BLaER1 treated with 17β-estradiol and CSF1 and Interleukin-3, amounts not matched to agents 10 nM and 100 nM (cell line): ENCODE measurements at regions not wholly inside any gene's neighbourhood (a gene's known extent, or its start where the extent isn't known, plus 50 kb on each side); places are given as distances from the start of the nearest gene placed in this dataset.

Experiments used
- H3K27ac ChIP-seq, 11 experiments: shearing (Covaris generic); formaldehyde crosslinking; 2 replicates each; pipeline ENCODE4 v1.8.1; 2022
- H3K27me3 ChIP-seq, 11 experiments: shearing (Covaris generic); formaldehyde crosslinking; 2 replicates each; pipeline ENCODE4 v1.8.1; 2022
- H3K36me3 ChIP-seq, 11 experiments: shearing (Covaris generic); formaldehyde crosslinking; 2 replicates each; pipeline ENCODE4 v1.8.1; 2022
- H3K4me1 ChIP-seq, 10 experiments: shearing (Covaris generic); formaldehyde crosslinking; 2 replicates each; pipeline ENCODE4 v1.8.1; 2022
- H3K4me2 ChIP-seq, 11 experiments: shearing (Covaris generic); formaldehyde crosslinking; 2 replicates each; pipeline ENCODE4 v1.8.1; 2022
- H3K4me3 ChIP-seq, 10 experiments: shearing (Covaris generic); formaldehyde crosslinking; 2 replicates each; pipeline ENCODE4 v1.8.1; 2022
- H3K9ac ChIP-seq, 11 experiments: shearing (Covaris generic); formaldehyde crosslinking; 2 replicates each; pipeline ENCODE4 v1.8.1; 2022
- H3K9me3 ChIP-seq, 11 experiments: shearing (Covaris generic); formaldehyde crosslinking; replicated peaks in 1 of 11; 2 replicates each; pipeline ENCODE4 v1.8.1; 2022
- H4K20me1 ChIP-seq, 11 experiments: shearing (Covaris generic); formaldehyde crosslinking; 2 replicates each; pipeline ENCODE4 v1.8.1; 2022
- Cebpa-rat ChIP-seq, 11 experiments: shearing (Covaris generic); IDR thresholded peaks; 2 replicates each; pipeline ENCODE4 v1.8.1; 2022

GRCh38 chr1:188122646-188123045, 1293.9 kb downstream of the PLA2G4A start:
- Histone ChIP-seq H3K9ac (no peak overlapping the region), H3K4me1 (peaks cover 0 to 8% (median 0%) of the 10 kb centered on the region in 10 experiments; a peak in 2 of 20 replicates), H3K9me3 (peaks cover 0 to 3% (median 0%) of the 10 kb centered on the region in 11 experiments; a peak in 2 of 22 replicates), H4K20me1 (no peaks in the 10 kb centered on the region), H3K4me3 (no peak overlapping the region), H3K27ac (no peak overlapping the region), H3K27me3 (no peaks in the 10 kb centered on the region), H3K36me3 (no peaks in the 10 kb centered on the region), H3K4me2 (no peak overlapping the region)
- no peak for TF ChIP-seq Cebpa-rat (IDR thresholded peaks at IDR 0.05)

DNA sequence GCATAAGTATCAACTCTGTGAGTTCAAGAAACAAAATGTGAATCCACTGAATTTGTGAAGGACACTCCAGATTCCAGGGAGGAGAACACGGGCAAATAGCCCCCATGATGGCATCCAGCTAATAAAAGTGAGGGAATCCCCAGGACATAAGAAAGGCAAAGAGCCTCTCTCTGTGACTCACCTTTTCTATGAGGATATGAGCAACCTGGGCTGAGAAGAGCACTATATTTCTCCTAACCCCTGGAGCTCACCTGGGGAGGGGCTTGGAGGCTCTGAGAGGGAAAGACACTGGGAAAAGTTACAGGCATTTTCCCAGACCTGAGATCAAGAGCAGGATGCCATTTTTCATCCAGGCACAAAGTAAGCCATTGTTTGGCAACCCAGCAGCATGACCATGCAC, 1298.8 kb downstream of the PLA2G4A start:
- Histone ChIP-seq H3K9me3 (peaks cover 0 to 15% (median 6%) of the 10 kb centered on the region in 11 experiments; a peak in 11 of 22 replicates), H3K4me2 (no peak overlapping the region), H3K4me3 (no peak overlapping the region), H4K20me1 (no peaks in the 10 kb centered on the region), H3K36me3 (no peaks in the 10 kb centered on the region), H3K9ac (no peak overlapping the region), H3K4me1 (peaks cover 0 to 16% (median 0%) of the 10 kb centered on the region in 10 experiments; a peak in 3 of 20 replicates), H3K27me3 (no peaks in the 10 kb centered on the region), H3K27ac (no peak overlapping the region)
- no peak for TF ChIP-seq Cebpa-rat (IDR thresholded peaks at IDR 0.05)

DNA sequence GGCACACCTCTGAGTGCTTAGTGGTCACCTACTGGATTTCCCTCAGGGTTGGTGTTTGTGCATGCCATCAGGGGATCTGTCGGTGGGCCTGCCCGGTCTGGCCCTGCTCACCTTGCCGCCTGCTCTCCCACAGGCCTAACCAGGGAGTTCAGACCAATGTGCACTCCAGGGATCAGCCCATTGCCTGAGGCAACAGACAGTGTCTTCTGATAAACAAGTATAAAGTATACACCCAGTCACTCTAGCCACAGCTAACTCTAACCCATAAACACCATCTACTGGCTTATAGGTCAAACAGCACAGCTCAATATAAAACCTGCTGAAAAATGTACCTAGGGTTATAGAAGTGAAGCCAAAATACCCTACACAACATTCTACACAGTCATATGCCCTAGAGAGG, 1300.0 kb downstream of the PLA2G4A start:
- peaks cover 0 to 16% (median 0%) of the 10 kb centered on the region in 10 experiments; a peak in 3 of 20 replicates for H3K4me1 ChIP-seq
- no peaks in the 10 kb centered on the region for H4K20me1 ChIP-seq
- H3K4me3 ChIP-seq, result no peak overlapping the region
- H3K9me3 ChIP-seq, result peaks cover 0 to 15% (median 6%) of the 10 kb centered on the region in 11 experiments; a peak in 11 of 22 replicates
- H3K36me3 ChIP-seq, result no peaks in the 10 kb centered on the region
- TF ChIP-seq Cebpa-rat (IDR thresholded peaks at IDR 0.05), result no peak
- no peak overlapping the region for H3K9ac ChIP-seq
- H3K27ac ChIP-seq, result no peak overlapping the region
- no peak overlapping the region; a peak in 1 of 22 replicates for H3K4me2 ChIP-seq
- no peaks in the 10 kb centered on the region for H3K27me3 ChIP-seq

DNA sequence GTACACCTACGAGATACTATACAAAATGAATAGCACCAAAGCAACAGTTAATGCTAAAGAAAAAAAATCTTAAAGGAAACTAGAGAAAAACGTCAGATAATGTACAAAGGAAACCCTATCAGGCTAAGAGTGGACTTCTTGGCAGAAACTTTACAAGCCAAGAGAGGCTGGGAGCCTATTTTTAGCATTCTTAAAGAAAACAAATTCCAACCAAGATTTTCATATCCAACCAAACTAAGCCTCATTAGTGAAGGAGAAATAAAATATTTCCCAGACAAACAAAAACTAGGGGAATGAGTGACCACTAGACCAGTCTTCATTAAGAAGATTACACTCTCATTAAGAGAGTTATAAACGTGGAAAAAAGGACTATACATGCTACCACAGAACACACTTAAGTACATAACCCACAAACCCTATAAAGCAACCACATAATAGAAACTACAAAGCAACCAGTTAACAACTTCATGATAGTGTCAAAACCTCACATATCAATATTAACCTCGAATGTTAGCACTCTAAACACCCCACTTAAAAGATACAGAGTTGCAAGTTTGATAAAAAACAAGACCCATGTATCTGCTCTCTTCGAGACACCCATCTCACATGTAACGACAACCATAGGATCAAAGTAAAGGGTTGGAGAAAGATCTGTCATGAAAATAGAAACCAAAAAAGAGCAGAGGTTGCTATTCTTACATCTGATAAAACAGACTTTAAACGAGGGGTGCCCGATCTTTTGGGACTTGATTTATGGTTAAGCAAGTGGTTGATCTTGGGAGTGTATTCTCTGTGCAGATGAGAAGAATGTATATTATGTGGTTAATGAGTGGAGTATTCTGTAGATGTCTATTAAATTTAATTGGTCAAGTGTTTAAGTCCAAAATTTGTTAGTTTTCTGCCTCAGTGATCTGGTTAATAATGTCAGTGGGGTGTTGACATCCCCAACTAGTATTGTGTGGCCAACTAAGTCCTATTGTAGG, 1301.4 kb downstream of the PLA2G4A start:
- Histone ChIP-seq H3K9me3 (peaks cover 0 to 15% (median 6%) of the 10 kb centered on the region in 11 experiments; a peak in 11 of 22 replicates), H4K20me1 (no peaks in the 10 kb centered on the region), H3K27ac (no peak overlapping the region), H3K4me1 (peaks cover 0 to 16% (median 0%) of the 10 kb centered on the region in 10 experiments; a peak in 3 of 20 replicates), H3K27me3 (no peaks in the 10 kb centered on the region), H3K9ac (no peak overlapping the region), H3K36me3 (no peaks in the 10 kb centered on the region), H3K4me2 (peak overlapping the region in 1 of 11 experiments; percentile 5; a peak in 1 of 22 replicates), H3K4me3 (no peak overlapping the region)
- TF ChIP-seq Cebpa-rat (IDR thresholded peaks at IDR 0.05), result no peak

- no peak overlapping the region for H3K9ac ChIP-seq
- H3K4me1 ChIP-seq, result no peaks in the 10 kb centered on the region
- TF ChIP-seq Cebpa-rat (IDR thresholded peaks at IDR 0.05), result no peak
- H3K27me3 ChIP-seq, result no peaks in the 10 kb centered on the region
- H3K27ac ChIP-seq, result no peak overlapping the region
- H4K20me1 ChIP-seq, result no peaks in the 10 kb centered on the region
- no peak overlapping the region for H3K4me3 ChIP-seq
- H3K36me3 ChIP-seq, result no peaks in the 10 kb centered on the region
- H3K4me2 ChIP-seq, result no peak overlapping the region
- H3K9me3 ChIP-seq, result peaks cover 0 to 7% (median 0%) of the 10 kb centered on the region in 11 experiments; a peak in 2 of 22 replicates
Observed at GRCh38 chr1:188137221-188137620, 1308.5 kb downstream of the PLA2G4A start.

GRCh38 chr1:188140958-188141357, 1312.2 kb downstream of the PLA2G4A start:
- H3K27me3 ChIP-seq, result no peaks in the 10 kb centered on the region
- H3K36me3 ChIP-seq, result no peaks in the 10 kb centered on the region
- TF ChIP-seq Cebpa-rat (IDR thresholded peaks at IDR 0.05), result no peak
- H3K9ac ChIP-seq, result no peak overlapping the region
- H4K20me1 ChIP-seq, result no peaks in the 10 kb centered on the region
- H3K4me3 ChIP-seq, result no peak overlapping the region
- H3K9me3 ChIP-seq, result peaks cover 0 to 7% (median 0%) of the 10 kb centered on the region in 11 experiments; a peak in 2 of 22 replicates
- no peak overlapping the region for H3K4me2 ChIP-seq
- H3K4me1 ChIP-seq, result no peaks in the 10 kb centered on the region
- no peak overlapping the region for H3K27ac ChIP-seq

- Histone ChIP-seq H3K4me3 (no peak overlapping the region), H3K4me1 (no peaks in the 10 kb centered on the region), H3K27me3 (no peaks in the 10 kb centered on the region), H3K9me3 (no peaks in the 10 kb centered on the region), H3K36me3 (no peaks in the 10 kb centered on the region), H3K4me2 (no peak overlapping the region), H3K9ac (no peak overlapping the region), H4K20me1 (no peaks in the 10 kb centered on the region), H3K27ac (no peak overlapping the region)
- no peak for TF ChIP-seq Cebpa-rat (IDR thresholded peaks at IDR 0.05)
Observed at GRCh38 chr1:188154196-188154595, 1325.4 kb downstream of the PLA2G4A start.

DNA sequence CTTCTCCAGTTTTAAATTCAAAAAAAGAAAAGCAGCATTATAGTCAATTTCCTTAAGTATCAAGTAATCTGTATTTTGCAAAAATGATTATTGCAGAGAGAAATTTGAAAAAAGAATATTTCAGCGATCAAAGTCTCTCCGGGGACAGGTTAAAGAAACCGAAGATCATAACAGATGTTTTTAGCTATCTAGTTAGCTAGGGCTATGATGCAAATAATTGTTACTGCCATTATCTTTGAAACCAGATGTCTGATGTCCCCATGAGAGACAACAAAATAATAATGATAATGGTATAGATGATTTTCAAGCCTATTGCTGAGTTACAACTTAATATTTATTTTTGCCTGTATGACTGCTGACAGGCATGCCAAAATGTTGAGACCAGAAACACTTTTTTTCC, 1326.0 kb downstream of the PLA2G4A start:
- no peaks in the 10 kb centered on the region for H4K20me1 ChIP-seq
- no peak overlapping the region for H3K4me3 ChIP-seq
- no peak for TF ChIP-seq Cebpa-rat (IDR thresholded peaks at IDR 0.05)
- H3K9ac ChIP-seq, result no peak overlapping the region
- H3K9me3 ChIP-seq, result no peaks in the 10 kb centered on the region
- no peaks in the 10 kb centered on the region for H3K27me3 ChIP-seq
- H3K27ac ChIP-seq, result no peak overlapping the region
- no peaks in the 10 kb centered on the region for H3K4me1 ChIP-seq
- no peaks in the 10 kb centered on the region for H3K36me3 ChIP-seq
- H3K4me2 ChIP-seq, result no peak overlapping the region

GRCh38 chr1:188155261-188155660, 1326.5 kb downstream of the PLA2G4A start:
- TF ChIP-seq Cebpa-rat (IDR thresholded peaks at IDR 0.05), result no peak
- no peaks in the 10 kb centered on the region for H3K9me3 ChIP-seq
- no peak overlapping the region for H3K4me2 ChIP-seq
- no peak overlapping the region for H3K4me3 ChIP-seq
- no peak overlapping the region for H3K27ac ChIP-seq
- no peaks in the 10 kb centered on the region for H3K36me3 ChIP-seq
- H3K9ac ChIP-seq, result no peak overlapping the region
- H3K4me1 ChIP-seq, result no peaks in the 10 kb centered on the region
- H3K27me3 ChIP-seq, result no peaks in the 10 kb centered on the region
- no peaks in the 10 kb centered on the region for H4K20me1 ChIP-seq
